Testis (tissue), 2 donors: ENCODE measurements at regions not wholly inside any gene's neighbourhood (a gene's known extent, or its start where the extent isn't known, plus 50 kb on each side); places are given as distances from the start of the nearest gene placed in this dataset.

Experiments used
- CTCF ChIP-seq, 3 experiments: fragments of 450-650 bp in 2 of 3; fragments of 200-600 bp in 1 of 3; sonication (generic) in 1 of 3; IDR thresholded peaks; one replicate each; pipeline ENCODE4 v1.5.1; 2016 to 2019; ENCODE audit warnings: antibody characterized with exemption in 3 of 3, mild to moderate bottlenecking in 2 of 3, moderate library complexity in 1 of 3
- POLR2A ChIP-seq: fragments of 450-650 bp; IDR thresholded peaks from one replicate; pipeline ENCODE4 v1.6.1; 2017; ENCODE audit warnings: antibody characterized with exemption, mild to moderate bottlenecking, moderate library complexity

GRCh38 chr2:195563857-195564512 lies 93.0 kb upstream of the SLC39A10 start:
- no peak for TF ChIP-seq CTCF (IDR thresholded peaks at IDR 0.05)
- no peak for TF ChIP-seq POLR2A
